NCI-H2029 (cell line): ENCODE measurements at regions not wholly inside any gene's neighbourhood (a gene's known extent, or its start where the extent isn't known, plus 50 kb on each side); places are given as distances from the start of the nearest gene placed in this dataset.

Experiments used
- DNase-seq: peaks from one replicate; lab custom pipeline; 2025; lab: John Stamatoyannopoulos, UW

DNA sequence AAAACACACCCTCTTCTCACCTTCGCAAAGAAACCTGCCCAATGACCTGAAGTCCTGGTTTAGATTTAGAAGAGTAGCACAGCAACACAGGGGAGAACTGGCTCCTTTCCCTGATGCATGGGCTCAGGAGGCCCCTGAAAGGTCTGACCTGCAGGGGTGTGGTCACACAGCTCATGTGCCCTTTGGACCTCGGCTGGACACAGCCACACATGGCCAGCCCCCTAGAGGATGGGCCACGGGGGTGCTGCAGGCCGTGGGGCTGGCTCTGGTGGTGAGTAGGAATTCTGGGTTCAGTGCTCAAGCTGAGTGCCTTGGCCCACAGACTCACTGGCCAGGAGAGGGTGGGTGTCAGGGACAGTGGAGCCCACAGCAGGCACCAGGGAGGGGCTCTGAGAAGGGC lies 118.5 kb upstream of the ADCY1 start:
- DNase-seq = no peak

- DNase-seq = no peak
Measured at GRCh38 chr7:45456105-45456504, 118.1 kb upstream of the ADCY1 start.

GRCh38 chr7:45456747-45457524 lies 117.2 kb upstream of the ADCY1 start:
- no peak for DNase-seq

DNA sequence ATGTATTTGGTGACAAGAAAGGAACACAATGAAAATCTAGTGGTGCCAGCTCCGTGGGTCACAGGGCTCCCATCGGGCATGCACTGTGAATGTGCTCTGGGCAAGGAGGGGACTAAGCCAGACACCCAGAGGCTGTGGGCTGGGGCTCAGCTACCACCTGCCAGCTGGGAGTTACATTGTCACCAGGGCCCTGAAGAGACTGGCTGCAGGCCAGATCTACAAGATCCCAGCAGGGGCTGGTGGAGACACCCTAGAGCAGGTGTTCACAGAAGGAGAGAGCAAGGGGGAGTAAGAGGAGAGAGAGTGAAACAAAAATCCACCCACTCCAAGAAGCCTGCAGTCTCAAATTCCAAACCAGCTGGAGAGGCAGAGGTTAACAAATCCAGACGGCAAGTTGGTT lies 116.6 kb upstream of the ADCY1 start:
- peak; percentile 86 for DNase-seq

DNA sequence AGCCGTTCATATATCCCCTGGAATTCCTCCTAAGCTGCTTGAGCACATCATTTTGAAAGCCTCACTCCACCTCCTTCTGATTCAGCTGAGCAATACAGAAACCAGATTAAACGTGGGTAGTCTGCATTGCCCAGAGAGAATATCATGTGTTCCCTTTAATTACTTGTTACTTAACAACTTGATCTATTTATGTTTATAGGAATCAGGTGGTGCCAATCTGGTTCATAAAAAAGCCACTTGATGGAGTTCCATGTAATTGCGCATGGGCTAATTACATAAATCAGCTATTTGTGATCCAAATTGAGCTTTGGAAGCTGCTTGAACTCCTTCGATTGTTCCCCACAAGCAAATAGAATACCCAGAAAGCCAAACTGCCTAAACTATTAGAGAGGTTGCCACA lies 114.7 kb upstream of the ADCY1 start:
- no peak for DNase-seq

DNA sequence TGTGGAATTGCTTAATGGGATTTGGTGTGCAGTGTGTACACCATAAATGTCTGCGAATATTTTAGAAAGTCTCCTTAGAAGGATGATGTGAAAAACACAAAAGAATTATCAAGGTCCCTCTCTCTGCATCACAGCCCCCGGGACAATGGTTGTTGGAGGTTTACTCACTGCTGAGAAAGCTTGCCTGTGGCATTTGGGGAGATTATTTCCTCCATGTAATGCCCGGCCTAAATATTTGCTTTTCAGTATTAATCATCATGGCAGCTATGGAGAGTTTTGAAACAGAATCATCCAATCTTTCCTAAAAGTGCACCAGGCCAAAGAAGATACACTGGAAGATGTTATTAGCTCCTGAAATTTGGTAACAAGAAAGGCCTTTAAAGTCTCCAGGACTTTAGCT lies 113.8 kb upstream of the ADCY1 start:
- DNase-seq = no peak

GRCh38 chr7:45461026-45461425 lies 113.1 kb upstream of the ADCY1 start:
- DNase-seq = no peak

DNA sequence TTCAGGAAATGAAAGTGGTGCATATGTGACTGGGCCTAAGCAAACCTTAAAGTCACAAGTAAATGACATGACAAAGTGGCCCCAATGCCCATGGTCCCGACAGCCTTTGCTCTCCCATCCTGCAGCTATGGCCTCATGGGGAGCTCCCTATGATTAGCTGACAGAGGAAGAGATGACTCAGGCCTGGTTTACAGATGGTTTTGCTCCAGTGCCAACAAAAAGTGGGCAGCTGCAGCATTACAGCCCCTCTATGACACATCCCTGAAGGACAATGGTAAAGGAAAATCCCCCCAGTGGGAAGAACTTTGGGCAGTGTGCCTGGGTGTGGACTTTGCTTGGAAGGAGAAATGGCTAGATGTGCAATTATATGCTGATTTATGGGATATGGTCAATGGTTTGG lies 105.1 kb upstream of the ADCY1 start:
- DNase-seq = no peak

GRCh38 chr7:45470031-45470430 lies 104.1 kb upstream of the ADCY1 start:
- no peak for DNase-seq

- no peak for DNase-seq
Measured at GRCh38 chr7:45479781-45480180, 94.4 kb upstream of the ADCY1 start.

GRCh38 chr7:45482451-45482850 lies 91.7 kb upstream of the ADCY1 start:
- no peak for DNase-seq

DNA sequence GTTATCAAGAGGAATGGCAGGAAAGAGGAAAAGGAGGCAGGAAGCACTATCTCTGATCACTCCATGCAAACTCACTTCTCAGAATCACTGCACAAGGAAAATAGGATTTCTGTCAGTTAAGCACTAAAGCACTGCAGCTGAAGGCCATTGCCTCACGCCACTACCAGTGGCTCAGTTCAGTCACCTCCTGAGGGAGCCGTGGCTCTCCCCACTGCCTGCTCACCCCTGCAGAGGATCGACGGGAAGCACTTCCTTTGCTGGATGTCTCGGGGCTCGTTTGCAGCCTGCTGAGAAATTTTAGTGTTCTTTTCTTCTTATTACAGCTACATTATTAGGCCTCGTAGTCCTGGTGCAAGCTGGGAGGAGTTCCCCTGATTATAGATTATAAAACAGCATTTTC lies 90.1 kb upstream of the ADCY1 start:
- no peak for DNase-seq

DNA sequence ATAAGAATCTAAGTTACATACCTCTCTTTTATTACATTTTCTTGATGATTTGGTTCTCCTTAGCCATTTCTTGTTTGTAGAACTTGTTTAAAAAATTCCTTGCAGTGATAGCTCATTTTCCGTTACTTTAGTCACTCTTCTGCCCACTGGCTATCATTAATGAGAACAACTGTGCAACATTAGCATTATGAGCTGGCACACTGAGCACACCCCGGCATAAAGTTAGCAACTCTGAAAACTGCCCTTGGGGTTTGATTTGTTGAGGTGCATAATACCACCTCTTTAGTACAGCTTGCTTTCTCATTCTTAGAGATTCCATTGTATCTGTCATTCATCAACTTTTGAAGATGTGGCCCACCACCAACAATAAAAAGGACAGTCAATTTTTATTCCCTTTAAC lies 87.6 kb upstream of the ADCY1 start:
- DNase-seq = no peak

DNA sequence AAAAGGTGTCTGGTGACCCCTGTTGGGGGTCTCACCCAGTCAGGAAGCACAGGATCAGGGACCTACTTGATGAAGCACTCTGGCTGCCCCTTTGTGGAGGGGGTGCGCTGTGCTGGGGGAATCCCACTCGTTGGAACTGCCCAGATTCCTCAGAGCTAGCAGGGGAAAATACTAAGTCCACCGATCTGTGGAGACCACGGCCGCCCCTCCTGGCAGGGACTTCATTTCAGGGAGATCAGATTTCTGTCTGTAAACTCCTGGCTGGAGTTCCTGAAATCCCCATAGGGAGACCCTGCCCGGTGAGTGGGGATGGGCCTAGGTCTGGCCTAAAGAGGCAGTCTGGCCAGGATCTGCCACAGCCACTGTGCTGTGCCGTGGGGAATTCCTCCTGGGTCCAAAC lies 79.3 kb upstream of the ADCY1 start:
- no peak for DNase-seq

- no peak for DNase-seq
Measured at GRCh38 chr7:45495618-45496017, 78.5 kb upstream of the ADCY1 start.

GRCh38 chr7:45500257-45500656 lies 73.9 kb upstream of the ADCY1 start:
- DNase-seq = no peak

DNA sequence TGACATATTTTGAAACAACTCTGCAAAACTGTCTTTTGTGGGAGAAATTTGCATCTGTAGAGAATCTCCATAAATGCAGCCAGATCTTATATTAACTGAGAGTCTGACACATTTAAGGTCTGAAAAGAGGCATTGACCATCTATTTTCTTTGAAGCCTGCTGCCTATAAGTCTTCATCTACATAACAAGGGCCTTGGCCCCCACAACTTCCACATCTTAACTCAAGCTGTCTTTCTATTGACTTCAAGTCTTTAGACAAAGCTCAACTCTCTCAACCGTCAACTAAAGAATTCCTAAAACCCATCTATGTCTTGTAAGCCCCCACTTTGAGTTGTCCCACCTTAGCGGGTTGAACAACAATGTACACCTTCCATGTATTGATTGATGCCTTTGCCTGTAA lies 72.4 kb upstream of the ADCY1 start:
- no peak for DNase-seq

DNA sequence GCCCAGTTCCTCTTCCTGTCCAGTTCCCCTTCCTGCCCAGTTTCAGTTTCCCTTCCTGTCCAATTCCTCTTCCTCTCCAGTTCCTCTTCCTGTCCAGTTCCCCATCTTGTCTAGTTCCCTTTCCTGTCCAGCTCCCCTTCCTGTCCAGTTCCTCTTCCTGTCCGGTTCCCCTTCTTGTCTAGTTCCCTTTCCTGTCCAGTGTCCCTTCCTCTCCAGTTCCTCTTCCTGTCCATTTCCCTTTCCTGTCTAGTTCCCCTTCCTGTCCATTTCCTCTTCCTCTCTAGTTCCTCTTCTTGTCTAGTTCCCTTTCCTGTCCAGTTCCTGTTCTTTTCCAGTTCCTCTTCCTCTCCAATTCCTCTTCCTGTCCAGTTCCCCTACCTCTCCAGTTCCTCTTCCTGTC lies 68.1 kb upstream of the ADCY1 start:
- DNase-seq = no peak

DNA sequence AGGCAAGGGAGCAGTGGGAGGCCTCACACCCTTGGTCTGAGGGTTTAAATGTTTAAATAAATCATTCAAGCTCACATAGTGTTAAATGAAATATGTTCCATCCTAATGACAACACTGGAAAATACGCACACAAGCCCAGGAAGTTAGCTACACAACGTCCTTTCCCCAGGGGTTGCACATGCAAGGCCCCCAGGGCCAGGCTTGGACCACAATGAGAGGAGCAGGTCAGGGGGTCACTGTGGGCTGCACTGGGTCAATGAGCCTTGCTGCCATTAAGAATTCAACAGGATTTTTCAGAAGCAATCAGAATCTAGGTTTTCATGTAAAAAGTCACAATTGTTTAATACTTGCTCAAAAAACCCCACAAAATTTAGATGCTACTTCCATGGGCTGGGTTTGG lies 64.9 kb upstream of the ADCY1 start:
- DNase-seq = no peak

DNA sequence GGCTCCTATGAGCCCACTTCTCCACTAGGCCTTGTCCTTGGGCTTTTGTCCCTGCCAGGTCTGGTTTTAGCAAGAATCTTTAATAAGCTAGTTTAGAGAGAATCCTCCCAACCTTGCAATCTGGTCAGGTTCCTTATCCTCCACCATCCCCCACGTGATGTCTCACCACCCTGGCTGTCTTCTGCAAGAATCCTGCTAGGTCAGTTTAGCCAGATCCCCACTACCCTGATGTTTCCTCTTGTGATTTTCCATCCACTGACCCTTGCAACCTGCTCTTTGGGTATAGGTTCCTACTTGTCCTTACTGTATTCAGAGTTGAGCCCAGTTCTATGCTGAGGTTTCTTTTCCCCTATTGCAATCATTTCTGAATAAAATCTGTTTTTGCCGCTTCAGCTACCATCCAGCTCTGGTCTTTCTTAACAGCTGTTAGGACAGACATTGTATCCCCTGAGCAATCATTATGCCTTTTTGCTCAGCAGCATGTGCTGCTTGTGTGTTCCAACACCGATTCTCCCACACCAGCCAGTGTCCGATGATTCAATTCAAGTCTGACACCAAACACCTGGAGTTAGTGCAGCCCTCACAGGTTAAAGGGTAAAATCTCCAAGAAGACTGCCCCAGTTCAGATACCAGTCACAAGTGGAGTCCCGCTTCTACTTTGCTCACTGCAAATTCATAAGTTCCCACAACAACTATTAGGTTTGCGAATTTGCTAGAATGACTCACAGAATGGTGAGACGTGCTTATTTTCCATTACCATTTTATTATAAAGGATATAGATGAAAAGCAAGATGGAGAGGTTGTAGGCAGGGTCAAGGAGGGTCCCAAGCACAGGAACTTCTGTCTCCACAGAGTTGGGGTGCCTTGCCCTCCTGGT lies 62.2 kb upstream of the ADCY1 start:
- DNase-seq = no peak

- DNase-seq = no peak
Measured at GRCh38 chr7:45514944-45515343, 59.2 kb upstream of the ADCY1 start.

- no peak for DNase-seq
Measured at GRCh38 chr7:45515346-45515745, 58.8 kb upstream of the ADCY1 start.
